ENCODE measurements at regions not wholly inside any gene's neighbourhood (a gene's known extent, or its start where the extent isn't known, plus 50 kb on each side); places are given as distances from the start of the nearest gene placed in this dataset.

DNA sequence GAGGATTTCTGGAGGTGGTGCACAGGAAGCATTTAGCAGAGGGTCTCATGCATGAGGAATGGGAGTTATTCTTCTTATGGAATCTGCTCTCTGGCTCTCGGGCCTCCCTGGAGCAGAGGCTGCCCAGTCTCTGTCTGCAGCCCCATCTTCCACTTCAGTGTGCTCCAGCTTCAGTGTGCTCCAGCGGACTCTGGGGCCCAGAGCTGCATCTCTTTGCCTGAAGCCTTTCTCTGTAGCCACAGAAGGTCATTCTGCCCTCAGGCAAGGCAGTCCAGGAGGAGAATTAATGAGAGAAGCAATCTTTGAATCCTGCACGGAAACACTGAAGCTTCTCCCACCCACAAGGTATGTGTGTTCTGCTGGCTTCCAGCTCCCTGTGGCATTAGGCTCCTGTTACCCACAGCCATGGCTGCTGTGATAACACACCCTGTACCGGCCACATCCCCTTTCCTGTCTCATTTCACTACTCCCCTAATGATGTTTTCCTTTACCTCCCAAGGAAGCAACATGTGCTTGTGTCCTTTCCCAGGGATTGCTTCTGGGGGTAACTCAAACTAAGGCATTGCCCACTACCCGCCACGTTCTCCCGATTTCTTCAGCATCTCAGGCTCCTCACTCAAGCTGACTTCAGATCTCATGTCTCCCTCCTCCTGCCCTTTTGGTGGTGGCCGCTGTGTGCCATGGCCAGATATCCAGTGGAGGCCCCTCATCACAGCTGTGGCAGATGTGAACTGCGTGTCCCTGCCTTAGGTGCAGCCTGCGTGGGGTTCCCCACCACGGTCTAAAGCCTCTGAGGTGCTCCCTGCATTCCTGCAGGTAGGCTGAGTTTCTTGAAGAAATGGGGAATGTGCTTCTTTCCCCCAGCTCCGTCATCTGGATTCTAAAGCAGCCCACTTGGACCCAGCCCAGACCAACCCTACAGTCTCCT is 181.2 kb upstream of the GALNT2 start:
- TF ChIP-seq, protein P1, sequence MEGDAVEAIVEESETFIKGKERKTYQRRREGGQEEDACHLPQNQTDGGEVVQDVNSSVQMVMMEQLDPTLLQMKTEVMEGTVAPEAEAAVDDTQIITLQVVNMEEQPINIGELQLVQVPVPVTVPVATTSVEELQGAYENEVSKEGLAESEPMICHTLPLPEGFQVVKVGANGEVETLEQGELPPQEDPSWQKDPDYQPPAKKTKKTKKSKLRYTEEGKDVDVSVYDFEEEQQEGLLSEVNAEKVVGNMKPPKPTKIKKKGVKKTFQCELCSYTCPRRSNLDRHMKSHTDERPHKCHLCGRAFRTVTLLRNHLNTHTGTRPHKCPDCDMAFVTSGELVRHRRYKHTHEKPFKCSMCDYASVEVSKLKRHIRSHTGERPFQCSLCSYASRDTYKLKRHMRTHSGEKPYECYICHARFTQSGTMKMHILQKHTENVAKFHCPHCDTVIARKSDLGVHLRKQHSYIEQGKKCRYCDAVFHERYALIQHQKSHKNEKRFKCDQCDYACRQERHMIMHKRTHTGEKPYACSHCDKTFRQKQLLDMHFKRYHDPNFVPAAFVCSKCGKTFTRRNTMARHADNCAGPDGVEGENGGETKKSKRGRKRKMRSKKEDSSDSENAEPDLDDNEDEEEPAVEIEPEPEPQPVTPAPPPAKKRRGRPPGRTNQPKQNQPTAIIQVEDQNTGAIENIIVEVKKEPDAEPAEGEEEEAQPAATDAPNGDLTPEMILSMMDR (IDR thresholded peaks at IDR 0.05; ENCODE audit: insufficient read depth, low read length) = no peak
- TF ChIP-seq, protein P2, sequence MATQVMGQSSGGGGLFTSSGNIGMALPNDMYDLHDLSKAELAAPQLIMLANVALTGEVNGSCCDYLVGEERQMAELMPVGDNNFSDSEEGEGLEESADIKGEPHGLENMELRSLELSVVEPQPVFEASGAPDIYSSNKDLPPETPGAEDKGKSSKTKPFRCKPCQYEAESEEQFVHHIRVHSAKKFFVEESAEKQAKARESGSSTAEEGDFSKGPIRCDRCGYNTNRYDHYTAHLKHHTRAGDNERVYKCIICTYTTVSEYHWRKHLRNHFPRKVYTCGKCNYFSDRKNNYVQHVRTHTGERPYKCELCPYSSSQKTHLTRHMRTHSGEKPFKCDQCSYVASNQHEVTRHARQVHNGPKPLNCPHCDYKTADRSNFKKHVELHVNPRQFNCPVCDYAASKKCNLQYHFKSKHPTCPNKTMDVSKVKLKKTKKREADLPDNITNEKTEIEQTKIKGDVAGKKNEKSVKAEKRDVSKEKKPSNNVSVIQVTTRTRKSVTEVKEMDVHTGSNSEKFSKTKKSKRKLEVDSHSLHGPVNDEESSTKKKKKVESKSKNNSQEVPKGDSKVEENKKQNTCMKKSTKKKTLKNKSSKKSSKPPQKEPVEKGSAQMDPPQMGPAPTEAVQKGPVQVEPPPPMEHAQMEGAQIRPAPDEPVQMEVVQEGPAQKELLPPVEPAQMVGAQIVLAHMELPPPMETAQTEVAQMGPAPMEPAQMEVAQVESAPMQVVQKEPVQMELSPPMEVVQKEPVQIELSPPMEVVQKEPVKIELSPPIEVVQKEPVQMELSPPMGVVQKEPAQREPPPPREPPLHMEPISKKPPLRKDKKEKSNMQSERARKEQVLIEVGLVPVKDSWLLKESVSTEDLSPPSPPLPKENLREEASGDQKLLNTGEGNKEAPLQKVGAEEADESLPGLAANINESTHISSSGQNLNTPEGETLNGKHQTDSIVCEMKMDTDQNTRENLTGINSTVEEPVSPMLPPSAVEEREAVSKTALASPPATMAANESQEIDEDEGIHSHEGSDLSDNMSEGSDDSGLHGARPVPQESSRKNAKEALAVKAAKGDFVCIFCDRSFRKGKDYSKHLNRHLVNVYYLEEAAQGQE (IDR thresholded peaks at IDR 0.05; ENCODE audit: insufficient replicate concordance, low read depth) = no peak
- no peak for TF ChIP-seq POLR2AphosphoS5 (IDR thresholded peaks at IDR 0.05; ENCODE audit: low read depth)

Measured in HL-60 (cell line).